ENCODE measurements at regions not wholly inside any gene's neighbourhood (a gene's known extent, or its start where the extent isn't known, plus 50 kb on each side); places are given as distances from the start of the nearest gene placed in this dataset.

DNA sequence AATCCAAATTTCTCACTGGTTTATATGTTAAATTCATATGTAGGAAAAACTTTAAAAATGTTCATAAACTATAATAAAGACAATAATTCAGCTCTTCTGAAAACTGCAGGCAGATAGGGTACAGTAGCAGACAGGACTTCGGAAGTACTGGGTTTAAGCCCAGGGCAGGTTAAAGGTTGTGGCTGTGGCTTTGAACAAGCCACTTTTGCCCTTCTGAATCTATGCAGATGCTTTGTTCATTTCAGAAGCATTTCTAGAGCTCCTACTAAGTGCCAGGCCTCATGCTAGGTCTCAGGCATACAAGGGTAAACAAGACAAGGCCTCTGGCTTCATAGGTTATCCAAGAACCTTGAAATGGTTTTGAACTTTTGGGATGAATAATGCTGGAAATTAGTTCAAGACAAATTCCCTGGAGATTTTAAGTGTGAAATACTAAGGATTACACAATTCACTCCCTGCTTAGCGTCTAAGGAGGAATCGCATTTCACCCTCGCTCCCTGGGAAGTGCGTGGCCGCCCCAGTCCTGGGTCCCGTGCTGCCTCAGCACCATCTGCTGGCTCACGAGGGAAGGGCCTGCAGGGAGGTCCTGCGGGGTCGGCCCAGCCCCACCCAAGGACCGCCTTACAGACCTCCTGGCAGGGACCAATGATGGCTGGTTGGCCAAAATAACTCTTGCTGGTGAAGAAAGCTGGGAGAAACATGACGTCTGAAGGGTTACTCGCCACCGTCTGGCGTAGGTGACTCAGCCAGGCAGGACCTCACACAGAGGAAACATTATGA, 67.7 kb upstream of the L3MBTL4 start:
- peak; percentile 38 for DNase-seq (ENCODE audit: extremely low read depth, insufficient read length)
- H3K36me3 ChIP-seq (ENCODE audit: control insufficient read depth, insufficient read depth, low read length) = no peaks in the 10 kb centered on the region
- H3K27me3 ChIP-seq (replicated peaks; ENCODE audit: control insufficient read depth, insufficient read depth, low read length) = no peaks in the 10 kb centered on the region
- TF ChIP-seq, protein P1, sequence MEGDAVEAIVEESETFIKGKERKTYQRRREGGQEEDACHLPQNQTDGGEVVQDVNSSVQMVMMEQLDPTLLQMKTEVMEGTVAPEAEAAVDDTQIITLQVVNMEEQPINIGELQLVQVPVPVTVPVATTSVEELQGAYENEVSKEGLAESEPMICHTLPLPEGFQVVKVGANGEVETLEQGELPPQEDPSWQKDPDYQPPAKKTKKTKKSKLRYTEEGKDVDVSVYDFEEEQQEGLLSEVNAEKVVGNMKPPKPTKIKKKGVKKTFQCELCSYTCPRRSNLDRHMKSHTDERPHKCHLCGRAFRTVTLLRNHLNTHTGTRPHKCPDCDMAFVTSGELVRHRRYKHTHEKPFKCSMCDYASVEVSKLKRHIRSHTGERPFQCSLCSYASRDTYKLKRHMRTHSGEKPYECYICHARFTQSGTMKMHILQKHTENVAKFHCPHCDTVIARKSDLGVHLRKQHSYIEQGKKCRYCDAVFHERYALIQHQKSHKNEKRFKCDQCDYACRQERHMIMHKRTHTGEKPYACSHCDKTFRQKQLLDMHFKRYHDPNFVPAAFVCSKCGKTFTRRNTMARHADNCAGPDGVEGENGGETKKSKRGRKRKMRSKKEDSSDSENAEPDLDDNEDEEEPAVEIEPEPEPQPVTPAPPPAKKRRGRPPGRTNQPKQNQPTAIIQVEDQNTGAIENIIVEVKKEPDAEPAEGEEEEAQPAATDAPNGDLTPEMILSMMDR (IDR thresholded peaks at IDR 0.05; ENCODE audit: insufficient read depth, low read length, poor library complexity, severe bottlenecking) = peak; percentile 86
- H3K4me3 ChIP-seq (replicated peaks; ENCODE audit: low read depth, low read length) = no peak overlapping the region

GRCh38 chr18:6484659-6485058, 69.9 kb upstream of the L3MBTL4 start:
- H3K36me3 ChIP-seq (ENCODE audit: control insufficient read depth, insufficient read depth, low read length) = no peaks in the 10 kb centered on the region
- H3K27me3 ChIP-seq (replicated peaks; ENCODE audit: control insufficient read depth, insufficient read depth, low read length) = no peaks in the 10 kb centered on the region
- H3K4me3 ChIP-seq (replicated peaks; ENCODE audit: low read depth, low read length) = no peak overlapping the region
- TF ChIP-seq, protein P1 (IDR thresholded peaks at IDR 0.05; ENCODE audit: insufficient read depth, low read length, poor library complexity, severe bottlenecking) = no peak
- DNase-seq (ENCODE audit: extremely low read depth, insufficient read length) = no peak

DNA sequence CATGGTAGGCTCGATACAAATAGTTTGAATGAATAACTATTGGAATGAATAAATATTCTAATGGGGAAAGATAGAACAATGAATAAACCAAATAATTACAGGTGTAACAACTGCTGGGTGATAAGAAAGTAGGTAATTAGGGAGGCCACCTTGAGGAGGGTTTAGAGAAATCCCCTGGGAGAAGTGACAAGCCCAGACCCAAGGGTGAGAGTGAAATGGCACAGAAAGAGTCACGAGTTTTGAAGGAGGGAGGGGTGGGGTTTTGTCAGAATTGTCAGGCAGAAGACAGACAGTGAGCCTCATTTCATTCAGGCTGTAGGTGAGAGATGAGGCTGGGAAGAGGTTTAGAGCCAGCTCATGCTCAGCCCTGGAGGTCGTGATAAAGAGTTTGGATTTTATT, 71.6 kb upstream of the L3MBTL4 start:
- no peaks in the 10 kb centered on the region for H3K36me3 ChIP-seq (ENCODE audit: control insufficient read depth, insufficient read depth, low read length)
- H3K27me3 ChIP-seq (replicated peaks; ENCODE audit: control insufficient read depth, insufficient read depth, low read length) = no peaks in the 10 kb centered on the region
- TF ChIP-seq, protein P1 (IDR thresholded peaks at IDR 0.05; ENCODE audit: insufficient read depth, low read length, poor library complexity, severe bottlenecking) = no peak
- no peak for DNase-seq (ENCODE audit: extremely low read depth, insufficient read length)
- no peak overlapping the region for H3K4me3 ChIP-seq (replicated peaks; ENCODE audit: low read depth, low read length)

- Histone ChIP-seq H3K27me3 (replicated peaks; ENCODE audit: control insufficient read depth, insufficient read depth, low read length) (no peaks in the 10 kb centered on the region), H3K36me3 (ENCODE audit: control insufficient read depth, insufficient read depth, low read length) (no peaks in the 10 kb centered on the region), H3K4me3 (replicated peaks; ENCODE audit: low read depth, low read length) (no peak overlapping the region)
- no peak for DNase-seq (ENCODE audit: extremely low read depth, insufficient read length)
- TF ChIP-seq, protein P1 (IDR thresholded peaks at IDR 0.05; ENCODE audit: insufficient read depth, low read length, poor library complexity, severe bottlenecking) = no peak
These were observed 72.2 kb upstream of the L3MBTL4 start for GRCh38 chr18:6486764-6487426.

DNA sequence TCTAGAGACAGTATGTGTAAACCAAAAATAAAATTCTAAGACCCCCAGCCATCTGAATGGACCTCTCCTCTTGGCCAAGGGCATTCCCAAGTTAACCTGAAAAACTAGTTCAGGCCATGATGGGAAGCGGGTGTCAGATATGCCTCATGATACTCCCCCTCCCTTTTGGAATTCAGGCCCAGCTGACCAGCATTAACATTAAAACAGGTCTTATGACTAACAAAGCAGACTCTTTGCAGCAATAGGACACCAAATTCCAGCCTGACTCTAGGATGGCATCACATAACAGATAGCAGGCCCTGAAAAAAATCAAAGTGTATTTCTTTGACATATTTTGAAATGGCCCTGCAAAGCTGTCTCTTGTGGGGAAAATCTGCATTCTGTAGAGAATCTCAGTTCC, 73.3 kb upstream of the L3MBTL4 start:
- TF ChIP-seq, protein P1 (IDR thresholded peaks at IDR 0.05; ENCODE audit: insufficient read depth, low read length, poor library complexity, severe bottlenecking) = no peak
- no peak overlapping the region for H3K4me3 ChIP-seq (replicated peaks; ENCODE audit: low read depth, low read length)
- no peaks in the 10 kb centered on the region for H3K36me3 ChIP-seq (ENCODE audit: control insufficient read depth, insufficient read depth, low read length)
- no peak for DNase-seq (ENCODE audit: extremely low read depth, insufficient read length)
- no peaks in the 10 kb centered on the region for H3K27me3 ChIP-seq (replicated peaks; ENCODE audit: control insufficient read depth, insufficient read depth, low read length)

All from GM06990 (cell line).